Fibroblast of the aortic adventitia (primary cell): ENCODE measurements at regions not wholly inside any gene's neighbourhood (a gene's known extent, or its start where the extent isn't known, plus 50 kb on each side); places are given as distances from the start of the nearest gene placed in this dataset.

Experiments
- DNase-seq: peaks from one replicate; pipeline ENCODE4 v3.0.0-alpha.2; 2010; ENCODE audit warnings: low read depth
- H3K4me3 ChIP-seq: 2 replicates; pipeline ENCODE4 v1.5.1; 2011; ENCODE audit warnings: low read depth, mild to moderate bottlenecking, control low read depth, low read length, moderate library complexity
- TF ChIP-seq, protein P1 (sequence below): IDR thresholded peaks from 2 replicates; pipeline ENCODE4 v1.5.1; 2011; ENCODE audit warnings: mild to moderate bottlenecking, low read length, control low read depth, inconsistent platforms; ENCODE audit not compliant: insufficient read depth

DNA sequence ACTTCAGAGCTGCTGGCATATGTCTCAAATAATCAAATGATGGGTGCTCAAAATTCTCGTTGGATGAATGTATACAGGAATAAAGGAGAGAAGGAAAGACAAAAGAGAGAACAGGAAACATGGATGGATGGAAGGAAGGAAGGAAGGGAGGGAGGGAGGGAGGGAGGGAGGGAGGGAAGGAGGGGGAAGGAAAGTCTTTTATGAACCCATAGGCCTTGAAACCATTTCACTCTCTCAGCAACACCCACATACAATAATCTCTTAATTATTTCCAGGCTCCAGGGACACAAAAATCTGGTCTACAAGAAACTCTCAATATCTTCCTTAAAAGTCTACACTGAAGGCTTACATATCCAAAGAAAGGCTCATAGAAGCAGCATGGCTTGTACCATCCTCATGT lies 363.4 kb upstream of the TMPO start:
- no peak for DNase-seq
- TF ChIP-seq, protein P1, sequence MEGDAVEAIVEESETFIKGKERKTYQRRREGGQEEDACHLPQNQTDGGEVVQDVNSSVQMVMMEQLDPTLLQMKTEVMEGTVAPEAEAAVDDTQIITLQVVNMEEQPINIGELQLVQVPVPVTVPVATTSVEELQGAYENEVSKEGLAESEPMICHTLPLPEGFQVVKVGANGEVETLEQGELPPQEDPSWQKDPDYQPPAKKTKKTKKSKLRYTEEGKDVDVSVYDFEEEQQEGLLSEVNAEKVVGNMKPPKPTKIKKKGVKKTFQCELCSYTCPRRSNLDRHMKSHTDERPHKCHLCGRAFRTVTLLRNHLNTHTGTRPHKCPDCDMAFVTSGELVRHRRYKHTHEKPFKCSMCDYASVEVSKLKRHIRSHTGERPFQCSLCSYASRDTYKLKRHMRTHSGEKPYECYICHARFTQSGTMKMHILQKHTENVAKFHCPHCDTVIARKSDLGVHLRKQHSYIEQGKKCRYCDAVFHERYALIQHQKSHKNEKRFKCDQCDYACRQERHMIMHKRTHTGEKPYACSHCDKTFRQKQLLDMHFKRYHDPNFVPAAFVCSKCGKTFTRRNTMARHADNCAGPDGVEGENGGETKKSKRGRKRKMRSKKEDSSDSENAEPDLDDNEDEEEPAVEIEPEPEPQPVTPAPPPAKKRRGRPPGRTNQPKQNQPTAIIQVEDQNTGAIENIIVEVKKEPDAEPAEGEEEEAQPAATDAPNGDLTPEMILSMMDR, result no peak
- H3K4me3 ChIP-seq, result no peak overlapping the region

DNA sequence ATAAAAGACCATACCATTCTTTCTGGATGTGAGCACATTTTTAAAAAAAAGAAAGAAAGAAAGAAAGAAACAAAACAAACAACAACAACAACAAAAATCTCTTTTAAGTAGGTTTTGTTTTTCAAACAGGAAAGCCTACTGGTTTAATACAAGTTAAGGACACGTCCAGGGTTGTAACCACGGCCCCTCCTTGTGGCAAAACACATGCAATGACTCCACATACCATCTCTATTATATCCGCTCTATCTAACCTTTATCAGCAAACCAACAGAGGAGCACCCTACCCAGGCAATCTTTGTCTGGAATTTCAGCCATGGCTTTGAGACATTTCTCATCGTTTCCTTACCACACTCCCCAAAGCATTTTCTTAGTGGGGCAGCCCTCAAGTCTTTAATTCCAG lies 360.5 kb upstream of the TMPO start:
- H3K4me3 ChIP-seq, result no peak overlapping the region
- no peak for DNase-seq
- TF ChIP-seq, protein P1, result no peak

DNA sequence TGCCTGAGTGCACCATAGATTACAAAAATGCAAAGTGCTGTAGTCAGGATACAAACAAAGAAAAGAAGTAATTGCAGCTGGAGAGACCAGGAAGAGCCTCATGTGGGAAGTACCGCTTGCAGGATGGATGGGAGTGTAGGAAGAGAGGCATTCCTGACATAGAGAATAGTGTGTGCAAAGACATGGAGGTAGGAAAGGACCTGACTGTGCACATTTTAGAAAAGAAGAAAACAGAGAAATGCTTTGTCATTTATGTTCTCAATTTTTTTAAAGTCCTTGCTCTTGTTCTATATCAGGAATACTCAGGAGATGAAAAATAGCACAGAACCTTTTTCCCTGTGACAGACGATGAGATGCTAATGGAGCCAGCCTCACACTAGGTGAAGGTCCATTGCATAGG lies 358.7 kb upstream of the TMPO start:
- TF ChIP-seq, protein P1, result no peak
- no peak for DNase-seq
- no peak overlapping the region for H3K4me3 ChIP-seq

DNA sequence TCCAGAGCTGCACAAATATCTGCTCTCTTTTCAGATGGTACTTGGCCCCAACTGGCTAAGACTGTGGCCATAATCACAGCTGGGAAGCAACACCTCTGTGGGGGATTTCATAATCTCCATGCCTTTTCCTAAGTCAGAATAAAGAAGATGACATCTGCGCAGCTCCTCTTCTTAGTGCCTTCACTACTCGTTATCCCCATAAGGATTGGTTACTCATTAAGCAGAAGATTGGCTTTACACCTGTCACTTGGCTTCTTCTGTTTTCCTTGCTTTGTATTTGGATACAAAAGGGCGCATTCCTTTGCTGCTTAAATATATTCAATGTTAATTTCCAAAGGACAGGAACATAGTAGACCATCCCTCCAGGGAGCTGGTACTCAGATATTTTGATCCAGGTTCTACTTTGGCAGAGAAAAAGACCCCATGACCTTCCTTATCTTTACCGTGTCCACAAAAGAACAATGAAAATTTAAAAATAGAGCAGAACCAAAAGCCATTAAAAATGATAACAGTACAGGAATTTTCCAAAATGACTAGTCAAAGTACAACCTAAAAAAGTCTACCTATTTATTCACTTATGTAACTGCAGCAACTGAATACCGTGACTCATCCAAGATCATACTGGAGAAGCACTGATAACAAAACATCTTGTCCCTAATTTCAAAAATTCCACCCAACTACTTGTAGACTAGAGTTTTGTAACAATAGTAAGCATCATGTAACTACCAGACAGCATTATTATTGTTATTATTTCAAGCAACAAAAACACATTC lies 352.3 kb upstream of the TMPO start:
- TF ChIP-seq, protein P1, result no peak
- H3K4me3 ChIP-seq, result no peak overlapping the region
- no peak for DNase-seq

DNA sequence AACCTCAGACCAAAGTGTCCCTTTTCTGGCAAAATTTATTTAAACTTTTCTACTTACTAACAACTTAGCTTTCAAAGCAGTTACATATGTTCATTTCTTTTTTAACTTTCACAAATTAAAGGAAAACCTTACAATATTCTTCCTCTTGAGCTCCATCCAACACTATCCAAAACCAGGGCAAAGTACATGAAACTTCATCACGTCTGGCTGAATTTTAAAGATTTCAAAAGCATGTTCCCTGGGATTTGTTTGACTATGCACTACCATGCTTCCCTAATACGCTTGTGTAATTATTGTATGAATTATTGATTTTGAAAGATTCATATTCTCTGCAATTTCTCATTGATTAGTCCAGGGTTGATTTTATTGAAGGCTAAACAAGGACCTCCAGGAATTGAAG lies 343.1 kb upstream of the TMPO start:
- TF ChIP-seq, protein P1, result no peak
- H3K4me3 ChIP-seq, result no peak overlapping the region
- DNase-seq, result no peak

DNA sequence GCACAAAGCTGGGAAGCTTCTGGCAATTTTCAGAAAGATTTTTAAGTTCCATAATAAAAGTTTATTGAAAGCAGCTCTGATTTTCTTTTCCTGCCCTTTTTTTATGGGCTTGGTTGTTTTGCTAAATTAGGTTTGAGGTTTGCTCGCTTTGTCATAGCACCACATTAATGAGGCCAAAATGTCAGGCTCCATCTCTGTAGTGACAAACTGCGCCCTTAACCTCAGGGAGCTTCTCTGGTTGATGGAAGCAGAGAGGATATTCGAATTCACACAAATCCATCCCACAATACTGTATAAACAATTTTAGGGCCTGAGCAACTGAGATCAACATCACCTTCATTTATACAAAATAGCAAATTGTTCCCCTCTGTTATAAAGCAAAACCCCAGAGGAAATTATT lies 342.6 kb upstream of the TMPO start:
- no peak overlapping the region for H3K4me3 ChIP-seq
- no peak for DNase-seq
- TF ChIP-seq, protein P1, result no peak
